NCI-H446 treated with DMSO at 0.1 percent for 48 hours (cell line): ENCODE measurements at regions not wholly inside any gene's neighbourhood (a gene's known extent, or its start where the extent isn't known, plus 50 kb on each side); places are given as distances from the start of the nearest gene placed in this dataset.
"Not testable (repeated sequence)": the region's sequence is repeated elsewhere in the genome, so short reads cannot be mapped to it uniquely, and the experiment has no call there.

ENCODE experiments used
- DNase-seq: peaks from one replicate; lab custom pipeline; 2025; lab: John Stamatoyannopoulos, UW

DNA sequence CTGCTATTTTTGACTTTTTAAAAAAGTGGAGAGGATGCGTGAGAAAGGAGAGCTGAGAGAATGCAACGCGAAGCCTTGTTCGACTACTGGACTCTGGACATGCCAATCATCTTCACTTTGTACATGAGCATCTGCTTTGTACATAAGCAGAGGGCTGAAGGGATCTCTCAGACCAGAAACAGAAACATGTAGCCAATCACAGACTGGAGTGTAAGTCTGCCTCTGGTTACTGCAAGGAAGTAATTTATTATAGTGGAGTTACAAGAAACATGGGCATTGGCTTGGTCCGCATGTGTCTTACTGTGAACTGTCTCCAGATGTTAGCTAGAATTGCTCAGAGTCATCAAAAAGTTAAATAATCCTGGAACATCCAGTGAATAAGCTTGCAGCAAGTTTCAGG is 190.0 kb upstream of the GRAMD2B start:
- no peak for DNase-seq

DNA sequence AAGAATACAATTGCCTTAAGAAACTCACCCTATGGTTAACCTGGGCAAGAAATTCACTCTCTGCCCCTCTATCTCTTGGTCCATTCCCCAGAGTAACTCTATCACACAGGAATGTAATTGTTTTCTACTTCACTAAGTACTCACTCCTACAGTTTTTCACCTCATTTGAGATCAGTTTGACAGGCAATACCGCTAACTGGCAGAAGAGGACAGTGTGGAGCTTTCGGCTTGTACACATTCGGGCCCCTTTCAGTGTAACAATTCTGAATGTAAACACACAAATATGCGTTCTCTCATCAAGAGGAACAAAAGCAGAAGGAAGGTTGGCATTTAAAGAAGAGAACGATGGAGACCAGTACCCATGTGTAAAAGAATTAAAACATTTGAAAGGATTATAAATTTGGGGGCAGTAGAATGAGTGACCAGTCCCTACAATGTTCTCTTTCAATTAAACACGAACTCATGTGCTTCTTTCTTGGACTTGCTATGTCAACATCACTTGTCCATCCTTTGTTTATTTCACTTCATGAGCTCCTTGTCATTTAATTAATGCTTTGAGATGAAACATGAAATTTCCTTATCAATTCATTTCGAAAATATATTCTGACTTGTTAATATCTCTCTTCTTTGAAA is 188.5 kb upstream of the GRAMD2B start:
- DNase-seq: peak; percentile 7

DNA sequence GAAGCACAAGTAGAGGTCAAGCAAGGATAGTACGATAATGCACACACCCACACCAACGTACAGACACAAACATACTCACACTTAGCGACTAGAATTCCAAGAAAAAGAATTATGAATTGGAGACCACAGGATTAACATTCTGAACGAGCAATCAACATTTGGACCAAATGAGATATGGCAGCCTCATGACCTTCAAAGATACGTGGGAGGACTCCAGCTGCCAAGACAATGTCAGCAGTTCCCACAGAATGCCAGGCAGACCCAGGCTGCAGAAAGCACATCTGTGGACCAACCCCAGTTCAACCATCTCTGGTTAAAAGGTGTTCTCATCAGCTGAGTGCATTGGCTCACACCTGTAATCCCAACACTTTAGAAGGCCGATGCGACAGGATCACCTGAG is 187.6 kb upstream of the GRAMD2B start:
- DNase-seq: no peak

DNA sequence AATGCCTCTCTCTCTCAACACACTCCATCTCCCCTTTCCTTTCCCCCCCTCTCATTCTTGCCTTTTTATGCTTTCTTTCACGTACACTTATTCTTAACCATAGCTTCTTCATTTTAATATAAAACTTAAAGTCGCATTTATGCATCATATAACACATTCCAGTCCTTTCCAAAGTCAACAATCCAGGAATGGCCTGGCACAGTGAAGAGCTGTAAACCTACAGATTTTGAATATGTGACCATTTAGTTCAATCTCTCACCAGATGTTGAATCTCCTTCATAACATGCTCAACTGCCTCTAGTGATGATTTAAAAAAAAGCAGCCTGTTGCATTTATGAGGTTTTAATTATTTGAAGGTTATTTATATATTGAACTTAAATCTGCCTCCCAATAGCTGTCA is 186.2 kb upstream of the GRAMD2B start:
- DNase-seq: no peak

DNA sequence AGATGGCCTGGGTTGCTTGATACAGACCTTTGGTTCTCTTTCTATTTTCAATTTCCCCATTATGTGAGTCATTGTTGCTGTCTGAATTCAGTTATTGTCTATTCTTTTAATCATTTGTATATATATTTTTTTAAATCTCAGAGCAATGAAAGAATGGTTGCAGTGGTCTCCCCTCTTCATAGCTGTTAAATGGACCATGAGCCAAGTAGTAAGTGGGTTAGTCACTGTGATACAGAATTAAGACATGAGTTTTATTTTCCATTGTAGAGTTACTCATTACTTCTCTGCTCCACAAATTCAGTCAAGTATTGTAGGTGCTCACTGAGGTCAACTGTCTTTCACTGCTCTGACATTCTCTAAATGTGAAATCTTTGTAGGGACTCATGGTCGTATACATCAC is 174.6 kb upstream of the GRAMD2B start:
- no peak for DNase-seq

DNA sequence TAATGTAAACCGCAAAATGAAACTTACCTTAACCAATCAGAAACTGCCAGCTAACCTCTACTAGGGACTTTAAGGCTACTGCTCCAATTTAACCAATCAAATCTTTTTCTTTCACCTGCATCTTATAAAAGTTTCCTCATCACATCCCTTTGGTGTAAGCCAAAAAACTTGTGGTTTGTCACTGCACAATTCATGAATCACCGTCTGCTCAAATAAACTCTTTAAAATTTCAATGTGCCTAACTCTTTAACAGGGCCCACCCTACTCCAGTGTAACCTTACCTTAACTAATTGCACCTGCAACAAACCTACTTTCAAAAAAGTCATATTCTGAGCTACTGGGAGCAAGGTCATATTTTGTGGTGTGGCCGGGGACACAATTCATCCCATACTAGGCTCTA is 172.2 kb upstream of the GRAMD2B start:
- DNase-seq: no peak

DNA sequence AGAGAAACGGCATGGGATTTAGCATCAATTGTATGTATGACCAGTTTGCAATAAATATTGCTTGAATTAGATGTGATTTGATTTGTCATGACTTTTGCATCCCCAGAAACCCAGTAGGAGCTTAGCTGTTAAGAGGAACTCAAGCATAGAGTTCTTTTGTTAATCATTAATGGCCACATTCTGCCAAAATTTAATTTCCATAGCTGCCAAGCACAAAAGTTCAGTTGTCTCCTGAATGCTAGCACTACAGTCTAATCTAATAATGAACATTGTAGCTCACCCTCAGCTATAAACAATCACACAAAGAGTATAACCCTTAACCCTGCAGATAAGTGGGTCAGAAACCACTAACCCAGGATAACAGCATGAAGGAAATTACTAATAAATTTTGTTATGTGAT is 169.8 kb upstream of the GRAMD2B start:
- no peak for DNase-seq

DNA sequence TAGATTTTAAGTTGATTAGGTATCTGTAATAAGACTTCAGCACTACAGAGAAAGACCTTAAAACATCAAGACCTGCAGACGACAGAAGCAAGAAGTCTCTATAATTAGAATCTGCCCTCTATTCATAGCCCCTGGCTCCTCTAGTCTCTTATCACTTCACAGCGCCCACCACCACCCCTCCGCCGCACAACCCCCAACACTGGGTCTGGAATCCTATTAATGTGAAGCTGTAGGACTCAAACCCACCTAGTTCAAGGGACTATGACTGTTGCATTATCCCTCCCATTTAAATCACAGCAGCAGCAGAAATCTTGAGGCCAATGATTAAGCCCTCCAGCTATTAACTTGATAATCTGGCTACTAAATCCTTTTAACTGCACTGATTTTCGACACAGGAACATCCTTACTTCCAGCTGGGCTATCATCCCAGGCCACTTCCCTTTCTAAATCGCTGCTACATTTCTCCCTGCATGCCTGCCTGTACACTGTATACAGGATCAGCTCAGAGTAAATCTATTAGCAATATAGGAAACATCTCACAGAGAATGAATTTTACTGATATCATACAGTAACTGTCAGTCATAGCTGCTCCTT is 159.5 kb upstream of the GRAMD2B start:
- no peak for DNase-seq

DNA sequence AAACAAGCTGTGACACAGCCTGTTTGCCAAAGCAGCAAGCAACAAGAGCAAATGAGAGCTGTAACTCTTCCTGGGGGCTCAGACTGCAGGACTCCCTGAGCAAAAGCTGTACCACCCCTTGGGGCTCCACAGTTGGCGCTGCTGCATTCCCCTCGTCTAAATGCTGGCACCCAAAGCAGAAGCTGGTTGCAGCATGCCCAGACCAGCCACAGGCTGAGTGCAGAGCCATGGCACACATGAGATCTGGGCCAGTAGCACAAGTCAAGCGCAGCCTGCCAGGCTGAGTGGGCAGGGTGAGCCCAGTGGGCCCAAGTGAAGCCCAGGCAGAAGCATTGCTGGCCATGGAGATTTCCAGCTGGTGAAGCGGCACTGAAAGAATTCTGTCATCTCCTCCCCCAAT is 157.3 kb upstream of the GRAMD2B start:
- DNase-seq: no peak

DNA sequence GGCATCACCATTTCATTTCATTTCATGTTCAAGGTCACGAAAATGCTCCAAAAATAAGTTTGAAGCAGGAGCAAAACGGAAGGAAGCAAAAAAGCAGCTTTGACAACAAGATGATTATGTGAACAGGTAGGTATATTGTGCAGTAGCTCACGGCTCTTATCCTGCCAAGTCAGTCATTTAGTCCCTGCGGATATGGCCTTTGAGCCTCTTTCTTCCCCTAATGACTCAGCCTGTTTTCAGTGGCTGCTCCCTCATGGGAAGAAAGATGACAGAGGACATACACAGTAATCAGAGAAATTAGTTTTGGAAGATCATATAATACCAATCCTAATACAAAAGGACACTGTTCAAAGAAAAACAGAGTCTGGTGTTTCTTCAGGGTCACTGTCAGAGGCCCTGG is 155.8 kb upstream of the GRAMD2B start:
- no peak for DNase-seq

DNA sequence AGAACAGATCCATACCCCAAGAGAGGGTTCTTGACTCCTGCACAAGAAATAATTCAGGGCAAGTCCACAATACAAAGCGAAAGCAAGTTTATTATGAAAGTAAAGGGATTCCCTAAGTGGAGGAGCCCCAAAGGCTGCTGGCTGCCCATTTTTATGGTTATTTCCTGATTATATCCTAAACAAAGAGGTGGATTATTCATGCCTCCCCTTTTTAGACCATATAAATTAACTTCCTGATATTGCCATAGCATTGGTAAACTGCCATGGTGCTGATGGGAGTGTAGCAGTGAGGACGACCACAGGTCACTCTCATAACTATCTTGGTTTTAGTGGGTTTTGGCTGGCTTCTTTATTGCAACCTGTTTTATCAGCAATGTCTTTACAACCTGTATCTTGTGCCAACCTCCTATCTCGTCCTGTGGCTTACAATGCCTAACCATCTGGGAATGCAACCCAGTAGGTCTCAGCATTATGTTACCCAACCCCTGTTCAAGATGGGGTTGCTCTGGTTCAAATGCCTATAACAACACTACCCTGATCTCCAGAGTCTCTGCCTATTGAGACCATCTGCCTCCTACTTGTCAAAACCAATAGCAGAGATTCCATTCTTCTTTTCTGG is 154.4 kb upstream of the GRAMD2B start:
- no peak for DNase-seq

DNA sequence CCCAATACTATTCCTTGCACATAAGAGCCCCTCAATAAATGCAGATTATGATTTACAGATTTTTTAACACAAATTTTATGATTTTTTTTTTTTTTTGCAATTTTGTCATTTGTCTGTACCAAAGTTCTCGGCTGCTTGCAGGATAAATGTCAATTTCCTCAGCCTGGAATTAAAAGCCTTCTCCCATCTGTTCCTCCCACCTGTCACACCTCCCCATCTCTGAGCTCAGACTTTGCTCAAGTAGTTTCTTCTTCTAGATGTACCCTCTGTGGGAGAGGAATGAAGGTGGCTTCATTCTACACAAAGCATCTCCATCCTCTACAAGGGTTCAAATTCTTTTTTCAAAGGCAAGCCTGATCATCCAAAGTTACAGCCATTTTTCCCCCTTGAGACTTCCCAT is 153.7 kb upstream of the GRAMD2B start:
- DNase-seq: no peak

DNA sequence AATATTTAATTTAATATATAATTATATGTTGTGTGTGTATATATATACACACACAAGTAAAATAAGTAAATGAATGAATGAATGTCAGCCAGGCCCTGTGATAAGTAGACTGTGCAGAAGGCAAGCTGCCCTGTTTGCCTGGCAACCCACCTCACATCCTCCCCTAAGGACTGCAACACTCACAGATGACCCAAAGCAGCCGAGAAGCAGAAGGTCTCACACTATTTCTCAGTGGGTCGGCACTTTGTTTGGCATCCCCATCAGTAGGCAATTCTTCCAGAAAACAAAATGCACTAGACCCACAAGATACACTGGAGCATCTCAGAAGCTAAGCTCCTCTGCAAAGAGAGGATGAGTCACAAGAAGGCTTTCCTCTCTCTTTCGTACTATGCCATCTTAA is 152.1 kb upstream of the GRAMD2B start:
- no peak for DNase-seq

DNA sequence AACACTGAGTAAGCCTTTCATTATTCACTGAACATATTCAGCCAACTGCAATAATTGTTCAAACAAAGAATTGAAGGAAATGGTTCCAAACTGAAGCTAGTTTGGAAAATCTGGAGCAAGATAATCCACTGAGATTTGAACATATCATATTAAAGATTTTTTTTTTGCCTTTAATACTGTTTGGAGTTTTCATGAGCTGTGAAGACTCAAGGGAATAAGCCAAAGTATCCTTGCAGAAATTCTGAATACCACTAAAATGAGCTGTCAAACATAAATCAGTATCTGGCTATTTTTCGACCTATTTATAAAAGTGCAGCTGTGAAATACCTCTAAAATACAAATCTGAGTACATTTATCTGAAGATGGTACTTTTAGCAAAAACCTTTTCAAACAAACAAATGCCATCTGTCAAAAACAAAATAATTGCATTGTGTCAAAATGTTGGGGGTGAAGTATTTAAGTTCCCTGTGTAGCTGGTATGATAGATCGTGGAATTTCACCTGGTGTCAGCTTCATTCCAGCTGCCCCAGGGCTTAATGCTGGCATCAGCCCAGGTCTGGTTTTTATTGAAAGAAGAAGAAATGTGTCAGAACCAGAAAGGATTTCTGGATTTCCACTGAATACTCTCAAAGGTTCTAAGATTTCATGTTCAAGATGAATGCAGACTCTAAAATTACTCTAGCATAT is 149.0 kb upstream of the GRAMD2B start:
- DNase-seq: peak; percentile 52

DNA sequence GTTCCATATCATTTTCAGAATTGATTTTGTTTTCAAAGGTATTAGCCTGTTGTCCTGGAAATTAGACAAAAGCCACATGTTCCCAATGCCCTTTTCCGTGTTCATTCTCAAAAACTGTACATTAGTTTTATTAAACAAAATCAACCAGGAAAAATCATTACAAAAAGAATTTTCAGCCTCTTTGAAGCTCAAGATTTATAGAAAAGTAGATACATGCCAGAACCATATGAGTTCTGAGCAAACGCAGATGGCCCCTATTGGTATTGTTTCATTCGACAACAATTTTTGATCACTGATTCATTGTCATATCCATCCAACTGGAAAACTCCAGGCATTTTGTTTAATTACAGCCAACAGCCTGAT is 148.5 kb upstream of the GRAMD2B start:
- DNase-seq: peak; percentile 42

DNA sequence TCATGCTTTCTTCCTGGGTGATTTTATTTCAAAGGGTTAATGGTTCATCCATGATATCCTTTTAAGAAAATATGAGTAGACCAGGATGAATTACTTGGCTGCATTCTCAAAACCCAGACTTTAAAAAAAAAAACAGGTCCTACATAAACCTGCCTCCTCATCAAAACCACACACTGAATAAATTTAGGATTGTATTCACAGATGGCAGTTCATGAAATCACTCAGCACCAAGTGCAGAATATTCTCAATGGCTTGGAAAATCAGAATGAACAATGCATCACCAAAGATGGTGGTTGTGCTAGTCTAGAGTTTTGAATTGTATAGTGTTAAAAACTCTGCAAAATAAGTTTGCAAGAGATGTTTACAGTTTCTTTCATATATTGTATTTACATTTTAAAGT is 145.4 kb upstream of the GRAMD2B start:
- no peak for DNase-seq

DNA sequence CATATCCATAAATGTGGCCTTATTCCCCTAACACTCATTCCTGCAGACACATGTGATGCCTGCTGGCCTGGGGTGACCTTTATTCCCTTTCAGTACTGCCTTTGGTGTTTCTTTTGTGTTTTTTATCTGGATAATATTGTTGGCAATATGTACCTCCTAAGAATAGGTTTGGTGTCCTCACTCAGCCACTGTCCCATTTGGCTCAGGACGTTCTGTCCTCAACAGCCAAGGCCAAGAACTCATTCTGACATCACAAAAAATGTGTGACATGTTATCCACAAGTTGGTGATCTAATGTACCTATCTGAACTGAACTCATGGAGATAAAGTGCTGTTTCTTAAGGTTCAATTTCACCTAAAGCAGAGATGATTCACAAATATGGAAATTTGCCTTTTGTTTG is 142.9 kb upstream of the GRAMD2B start:
- DNase-seq: no peak

DNA sequence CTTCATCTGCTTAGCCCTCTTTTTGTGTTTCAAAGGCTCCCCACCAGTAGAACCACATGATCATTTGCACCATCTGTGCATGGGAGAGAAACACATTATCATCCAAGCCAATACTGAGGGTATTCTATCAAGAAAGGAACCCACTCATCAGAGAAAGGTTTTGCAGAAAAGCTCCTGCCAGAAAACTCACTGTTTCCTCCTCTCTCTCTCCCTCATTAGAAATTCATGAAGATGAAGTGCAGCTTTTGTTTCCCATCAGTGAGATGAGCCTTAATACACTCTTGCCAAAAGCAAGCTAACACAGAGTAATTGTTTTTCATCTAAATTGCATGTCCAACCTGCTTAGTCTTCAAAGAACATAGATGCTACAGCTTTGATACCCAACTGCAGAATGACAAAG is 142.4 kb upstream of the GRAMD2B start:
- no peak for DNase-seq

DNA sequence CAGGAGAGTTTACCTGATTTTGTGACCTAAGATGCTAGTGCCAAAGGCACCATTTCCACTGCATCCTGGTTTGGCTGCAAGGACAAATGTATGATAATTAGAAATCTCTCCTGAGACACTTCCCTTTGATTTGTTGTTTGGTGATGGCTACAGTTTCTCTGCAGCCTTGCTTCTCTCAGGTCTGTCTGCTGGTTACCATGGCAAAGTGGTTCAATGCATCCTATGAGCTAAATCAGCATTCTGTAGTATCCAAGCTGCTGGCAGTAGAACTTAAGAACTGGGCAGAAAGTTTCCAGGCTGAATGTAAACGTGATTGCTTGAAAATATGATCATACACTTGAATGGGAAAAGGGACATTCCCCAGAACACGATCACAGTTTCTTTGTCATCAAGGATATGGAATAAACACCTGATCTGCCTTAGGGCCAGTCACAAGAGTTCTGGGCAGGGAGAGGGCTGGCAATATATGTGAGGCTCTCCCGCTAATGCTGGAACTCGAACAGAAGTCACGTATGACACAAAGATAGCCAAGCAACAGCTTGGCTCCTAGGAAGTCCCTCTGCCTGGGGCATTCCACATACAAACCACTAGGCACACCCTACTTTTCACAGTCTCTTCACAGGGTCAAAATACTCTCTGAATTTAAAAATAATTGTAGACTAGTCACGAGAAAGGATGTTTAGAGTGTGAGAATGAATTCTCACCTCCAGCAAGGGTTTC is 138.1 kb upstream of the GRAMD2B start:
- no peak for DNase-seq

DNA sequence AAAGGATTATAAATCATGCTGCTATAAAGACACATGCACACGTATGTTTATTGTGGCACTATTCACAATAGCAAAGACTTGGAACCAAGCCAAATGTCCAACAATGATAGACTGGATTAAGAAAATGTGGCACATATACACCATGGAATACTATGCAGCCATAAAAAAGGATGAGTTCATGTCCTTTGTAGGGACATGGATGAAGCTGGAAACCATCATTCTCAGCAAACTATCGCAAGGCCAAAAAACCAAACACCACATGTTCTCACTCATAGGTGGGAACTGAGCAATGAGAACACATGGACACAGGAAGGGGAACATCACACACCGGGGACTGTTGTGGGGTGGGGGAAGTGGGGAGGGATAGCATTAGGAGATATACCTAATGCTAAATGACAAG is 127.1 kb upstream of the GRAMD2B start:
- not testable (repeated sequence) for DNase-seq

DNA sequence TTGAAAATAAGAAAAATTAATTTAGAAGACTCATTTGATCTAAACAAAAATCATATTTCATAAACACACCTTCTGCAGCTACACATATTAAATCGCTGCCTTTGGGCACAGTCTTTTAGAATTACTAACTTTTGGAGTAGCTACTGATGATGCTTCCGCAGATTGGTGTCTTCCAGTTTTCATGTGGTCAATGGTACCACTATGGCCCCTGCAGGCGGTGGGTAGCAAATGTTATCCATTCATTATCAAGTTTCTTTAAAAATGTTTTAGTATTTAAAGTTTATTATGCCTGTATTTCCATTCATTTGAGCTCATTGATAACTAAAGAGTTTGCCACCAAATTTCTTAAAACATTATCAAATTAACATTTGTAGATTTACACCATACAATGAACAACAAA is 122.9 kb upstream of the GRAMD2B start:
- DNase-seq: no peak

DNA sequence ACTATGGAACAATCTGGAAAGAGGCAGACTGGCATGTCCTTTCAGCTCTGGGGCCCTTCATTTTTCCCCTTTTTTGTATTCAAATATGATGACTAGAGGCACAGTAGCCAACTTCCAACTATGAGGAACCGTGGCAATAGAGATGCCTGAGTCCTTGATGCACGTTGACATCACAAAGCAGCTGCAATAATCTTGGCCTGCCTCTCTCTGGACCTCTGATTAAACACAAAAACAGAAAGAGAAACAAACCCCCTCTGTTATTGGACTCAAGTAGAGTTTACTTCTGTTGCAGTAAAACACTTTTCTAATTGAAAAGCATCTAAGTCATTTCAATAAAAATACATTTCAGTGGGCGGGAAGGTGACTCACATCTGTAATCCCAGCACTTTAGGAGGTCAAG is 122.2 kb upstream of the GRAMD2B start:
- DNase-seq: no peak

DNA sequence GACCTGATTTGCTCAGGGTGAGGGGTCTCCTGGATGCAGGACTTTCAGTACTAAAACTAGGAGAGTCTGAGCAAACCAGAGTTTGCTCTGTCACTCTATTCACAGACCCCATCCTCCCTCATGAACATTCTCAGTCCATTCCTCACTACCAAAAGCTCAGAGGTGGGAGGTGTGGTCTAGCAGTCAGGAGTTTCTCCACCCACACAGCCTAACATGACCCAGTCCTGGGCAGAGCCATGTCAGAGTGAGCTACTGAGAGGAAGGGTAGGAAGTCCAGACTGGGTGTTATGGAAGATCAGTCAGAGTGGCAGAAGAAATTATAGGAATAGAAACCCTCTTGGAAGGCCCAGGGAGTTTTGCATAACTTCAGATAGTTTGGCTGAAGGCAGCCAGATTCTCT is 113.3 kb upstream of the GRAMD2B start:
- DNase-seq: no peak
